ENCODE measurements at regions not wholly inside any gene's neighbourhood (a gene's known extent, or its start where the extent isn't known, plus 50 kb on each side); places are given as distances from the start of the nearest gene placed in this dataset.

DNA sequence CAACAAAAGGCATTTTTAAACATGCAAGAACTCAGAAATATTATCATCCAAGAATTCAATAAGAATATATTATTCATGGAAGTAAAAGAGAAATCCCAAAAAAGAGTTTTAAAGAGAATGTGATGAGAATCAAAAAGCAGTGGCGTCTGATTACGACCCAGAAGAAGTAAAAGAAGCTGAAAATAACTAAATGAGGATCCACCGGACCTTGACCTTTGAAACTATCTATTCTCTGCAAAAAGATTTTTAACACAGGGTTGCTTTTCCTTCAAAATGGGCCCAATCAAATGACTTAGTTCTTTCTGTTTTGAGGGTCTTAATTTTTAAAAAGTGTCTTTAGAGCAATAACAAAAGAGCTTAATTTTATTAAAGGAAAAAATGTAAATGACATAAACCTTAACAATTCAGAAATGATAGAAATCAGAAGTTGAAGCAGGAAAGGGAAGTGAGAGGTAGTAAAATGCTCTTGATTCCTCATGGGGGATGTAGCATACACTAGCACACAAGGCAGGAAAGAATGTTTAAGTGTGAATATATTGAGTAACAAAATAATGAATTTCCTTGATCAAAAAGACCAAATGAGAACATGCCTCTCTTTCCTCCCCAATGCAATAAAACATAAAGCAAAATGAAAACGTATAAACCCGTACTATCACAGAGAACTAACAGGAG lies 223.1 kb upstream of the PRDM1 start:
- TF ChIP-seq, protein P1, sequence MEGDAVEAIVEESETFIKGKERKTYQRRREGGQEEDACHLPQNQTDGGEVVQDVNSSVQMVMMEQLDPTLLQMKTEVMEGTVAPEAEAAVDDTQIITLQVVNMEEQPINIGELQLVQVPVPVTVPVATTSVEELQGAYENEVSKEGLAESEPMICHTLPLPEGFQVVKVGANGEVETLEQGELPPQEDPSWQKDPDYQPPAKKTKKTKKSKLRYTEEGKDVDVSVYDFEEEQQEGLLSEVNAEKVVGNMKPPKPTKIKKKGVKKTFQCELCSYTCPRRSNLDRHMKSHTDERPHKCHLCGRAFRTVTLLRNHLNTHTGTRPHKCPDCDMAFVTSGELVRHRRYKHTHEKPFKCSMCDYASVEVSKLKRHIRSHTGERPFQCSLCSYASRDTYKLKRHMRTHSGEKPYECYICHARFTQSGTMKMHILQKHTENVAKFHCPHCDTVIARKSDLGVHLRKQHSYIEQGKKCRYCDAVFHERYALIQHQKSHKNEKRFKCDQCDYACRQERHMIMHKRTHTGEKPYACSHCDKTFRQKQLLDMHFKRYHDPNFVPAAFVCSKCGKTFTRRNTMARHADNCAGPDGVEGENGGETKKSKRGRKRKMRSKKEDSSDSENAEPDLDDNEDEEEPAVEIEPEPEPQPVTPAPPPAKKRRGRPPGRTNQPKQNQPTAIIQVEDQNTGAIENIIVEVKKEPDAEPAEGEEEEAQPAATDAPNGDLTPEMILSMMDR (IDR thresholded peaks at IDR 0.05) = no peak
- no peak for TF ChIP-seq POLR2A (IDR thresholded peaks at IDR 0.05)

All from thyroid gland (tissue), 4 donors.